Keratinocyte (primary cell): ENCODE measurements at regions not wholly inside any gene's neighbourhood (a gene's known extent, or its start where the extent isn't known, plus 50 kb on each side); places are given as distances from the start of the nearest gene placed in this dataset.

Experiments
- DNase-seq: peaks from one replicate; pipeline ENCODE4 v3.0.0-alpha.2; 2011; ENCODE audit warnings: low read depth, missing footprints, low spot score
- FAIRE-seq: peaks from 2 replicates; lab custom pipeline; 2011; peaks lifted over from hg19 to GRCh38; lab: Jason Lieb, UNC
- H2AFZ ChIP-seq: 2 replicates; pipeline ENCODE4 v1.6.0; 2012; ENCODE audit warnings: low read length, control low read depth, inconsistent platforms; ENCODE audit not compliant: control insufficient read depth
- H3K27ac ChIP-seq: 2 replicates; pipeline ENCODE4 v1.5.1; 2011; ENCODE audit warnings: low read length; ENCODE audit not compliant: control insufficient read depth, insufficient read depth
- H3K27me3 ChIP-seq: 3 replicates; pipeline ENCODE4 v1.6.0; 2011; ENCODE audit warnings: low read length; ENCODE audit not compliant: control insufficient read depth, insufficient read depth; ENCODE audit errors: extremely low read depth
- H3K36me3 ChIP-seq, 2 experiments: 2 replicates in 1 of 2; 3 replicates in 1 of 2; pipeline ENCODE4 v1.5.1; 2011; ENCODE audit warnings: low read length in 2 of 2, mild to moderate bottlenecking in 1 of 2; ENCODE audit not compliant: control insufficient read depth in 2 of 2, insufficient read depth in 2 of 2; ENCODE audit errors: extremely low read depth in 1 of 2
- H3K4me1 ChIP-seq: 3 replicates; pipeline ENCODE4 v1.5.1; 2011; ENCODE audit warnings: low read length; ENCODE audit not compliant: control insufficient read depth, insufficient read depth; ENCODE audit errors: extremely low read depth
- H3K4me2 ChIP-seq: 3 replicates; pipeline ENCODE4 v1.6.0; 2011; ENCODE audit warnings: low read depth, low read length; ENCODE audit not compliant: control insufficient read depth, insufficient read depth; ENCODE audit errors: extremely low read depth
- H3K4me3 ChIP-seq, 3 experiments: fragments of 200-600 bp in 1 of 3; sonication (generic) in 1 of 3; 2 replicates in 2 of 3; 3 replicates in 1 of 3; pipeline ENCODE4 v1.5.1; 2011 to 2016; ENCODE audit warnings: low read length in 3 of 3, mild to moderate bottlenecking in 3 of 3, control low read depth in 2 of 3, inconsistent platforms in 1 of 3, low read depth in 1 of 3, mixed read lengths in 1 of 3, mixed run types in 1 of 3, moderate library complexity in 1 of 3; ENCODE audit not compliant: control insufficient read depth in 2 of 3, insufficient read depth in 2 of 3; ENCODE audit errors: extremely low read depth in 1 of 3
- H3K79me2 ChIP-seq: 2 replicates; pipeline ENCODE4 v1.6.0; 2012; ENCODE audit warnings: low read length; ENCODE audit not compliant: control insufficient read depth, insufficient read depth
- H3K9ac ChIP-seq: 3 replicates; pipeline ENCODE4 v1.6.0; 2011; ENCODE audit warnings: low read length; ENCODE audit not compliant: control insufficient read depth, insufficient read depth; ENCODE audit errors: extremely low read depth
- H3K9me1 ChIP-seq: 3 replicates; pipeline ENCODE4 v1.6.0; 2011; ENCODE audit warnings: low read length; ENCODE audit not compliant: control insufficient read depth, insufficient read depth; ENCODE audit errors: extremely low read depth
- H3K9me3 ChIP-seq: 2 replicates; pipeline ENCODE4 v1.5.1; 2012; ENCODE audit warnings: low read depth, low read length; ENCODE audit not compliant: control insufficient read depth
- H4K20me1 ChIP-seq: 3 replicates; pipeline ENCODE4 v1.6.0; 2011; ENCODE audit warnings: low read length; ENCODE audit not compliant: control insufficient read depth, insufficient read depth; ENCODE audit errors: extremely low read depth
- EZH2 ChIP-seq: IDR thresholded peaks from one replicate; pipeline ENCODE4 v1.6.1; 2012; ENCODE audit warnings: inconsistent platforms, mild to moderate bottlenecking, low read length, moderate library complexity
- dilution Hi-C: fragments of 300-500 bp; cut with MboI; formaldehyde crosslinking; loops from one replicate; pipeline ENCODE4 v1.7.0; 2020; ENCODE audit warnings: low sequenced_read_pairs; ENCODE audit not compliant: extremely low pct_ligation_motif_present
- TF ChIP-seq, protein P1 (sequence below), 3 experiments: IDR thresholded peaks in 1 of 3; conservative IDR thresholded peaks in 1 of 3; optimal IDR thresholded peaks in 1 of 3; 2 replicates in 2 of 3; 3 replicates in 1 of 3; pipeline versions ENCODE3 to v1.5.1; 2011; ENCODE audit warnings: low read length in 3 of 3, mild to moderate bottlenecking in 3 of 3, moderate library complexity in 2 of 3, control low read depth in 1 of 3, inconsistent platforms in 1 of 3; ENCODE audit not compliant: insufficient read depth in 2 of 3; ENCODE audit errors: extremely low read depth in 1 of 3

DNA sequence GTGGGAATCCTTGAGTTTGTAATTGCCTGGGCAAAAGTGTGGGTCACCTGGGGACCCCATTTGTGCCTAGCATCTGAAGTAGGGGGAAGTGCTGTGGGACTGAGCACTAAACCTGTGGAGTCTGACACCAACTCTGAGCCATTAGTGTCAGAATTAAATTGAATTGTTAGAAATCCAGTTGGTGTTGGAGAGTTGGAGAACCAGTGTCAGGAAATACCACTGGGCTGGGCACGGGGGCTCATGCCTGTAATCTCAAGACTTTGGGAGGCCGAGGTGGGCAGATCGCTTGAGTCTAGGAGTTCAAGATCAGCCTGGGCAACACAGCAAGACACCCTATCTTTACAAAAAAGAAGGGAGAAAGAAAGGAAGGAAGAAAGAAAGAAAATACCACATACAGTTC is 67.5 kb upstream of the BRD7 start:
- H3K4me3 ChIP-seq = no peak overlapping the region
- no peak overlapping the region for H3K9ac ChIP-seq
- H2AFZ ChIP-seq = no peak overlapping the region
- H3K79me2 ChIP-seq = no peaks in the 10 kb centered on the region
- no peak overlapping the region for H3K27ac ChIP-seq
- no peaks in the 10 kb centered on the region for H3K27me3 ChIP-seq
- H3K9me1 ChIP-seq = no peaks in the 10 kb centered on the region
- FAIRE-seq (no peak), DNase-seq (no peak)
- dilution Hi-C loops = no loop called here
- no peak overlapping the region for H3K4me2 ChIP-seq
- no peaks in the 10 kb centered on the region for H3K4me1 ChIP-seq
- no peaks in the 10 kb centered on the region for H3K36me3 ChIP-seq
- TF ChIP-seq EZH2 = no peak
- TF ChIP-seq, protein P1, sequence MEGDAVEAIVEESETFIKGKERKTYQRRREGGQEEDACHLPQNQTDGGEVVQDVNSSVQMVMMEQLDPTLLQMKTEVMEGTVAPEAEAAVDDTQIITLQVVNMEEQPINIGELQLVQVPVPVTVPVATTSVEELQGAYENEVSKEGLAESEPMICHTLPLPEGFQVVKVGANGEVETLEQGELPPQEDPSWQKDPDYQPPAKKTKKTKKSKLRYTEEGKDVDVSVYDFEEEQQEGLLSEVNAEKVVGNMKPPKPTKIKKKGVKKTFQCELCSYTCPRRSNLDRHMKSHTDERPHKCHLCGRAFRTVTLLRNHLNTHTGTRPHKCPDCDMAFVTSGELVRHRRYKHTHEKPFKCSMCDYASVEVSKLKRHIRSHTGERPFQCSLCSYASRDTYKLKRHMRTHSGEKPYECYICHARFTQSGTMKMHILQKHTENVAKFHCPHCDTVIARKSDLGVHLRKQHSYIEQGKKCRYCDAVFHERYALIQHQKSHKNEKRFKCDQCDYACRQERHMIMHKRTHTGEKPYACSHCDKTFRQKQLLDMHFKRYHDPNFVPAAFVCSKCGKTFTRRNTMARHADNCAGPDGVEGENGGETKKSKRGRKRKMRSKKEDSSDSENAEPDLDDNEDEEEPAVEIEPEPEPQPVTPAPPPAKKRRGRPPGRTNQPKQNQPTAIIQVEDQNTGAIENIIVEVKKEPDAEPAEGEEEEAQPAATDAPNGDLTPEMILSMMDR (optimal IDR thresholded peaks at IDR 0.05 in 1 of 3, IDR thresholded peaks at IDR 0.05 in 1 of 3, conservative IDR thresholded peaks at IDR 0.05 in 1 of 3; ENCODE audit: extremely low read depth in 1 of 3, insufficient read depth in 2 of 3, low read length in 3 of 3) = no peak
- no peaks in the 10 kb centered on the region for H3K9me3 ChIP-seq
- H4K20me1 ChIP-seq = no peaks in the 10 kb centered on the region

DNA sequence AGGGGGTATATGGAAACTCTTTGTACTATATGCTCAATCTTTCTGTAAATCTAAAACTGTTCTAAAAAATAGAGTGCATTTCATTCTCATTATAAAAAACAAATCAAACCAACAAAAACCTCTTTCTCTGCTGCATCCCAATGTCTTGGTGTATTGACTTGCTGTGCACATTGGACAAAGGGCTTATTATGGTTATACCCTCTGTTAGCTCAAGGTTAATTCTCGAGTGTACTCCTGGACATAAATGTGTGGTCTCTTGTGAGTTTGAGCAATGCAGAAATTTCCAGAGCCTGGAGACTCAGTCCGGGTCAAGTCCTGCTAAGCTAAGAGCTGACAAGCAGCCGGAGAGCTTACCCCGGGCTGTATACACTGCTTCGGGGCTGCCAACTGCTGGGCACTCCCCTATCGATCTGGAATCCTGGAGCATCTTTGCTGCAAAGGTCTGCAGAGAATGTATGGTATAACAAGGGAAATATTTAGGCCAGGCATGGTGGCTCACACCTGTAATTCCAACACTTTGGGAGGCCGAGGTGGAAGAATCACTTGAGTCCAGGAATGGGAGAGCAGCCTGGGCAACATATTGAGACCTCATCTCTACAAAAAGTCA is 66.2 kb upstream of the BRD7 start:
- TF ChIP-seq, protein P1 (optimal IDR thresholded peaks at IDR 0.05 in 1 of 3, IDR thresholded peaks at IDR 0.05 in 1 of 3, conservative IDR thresholded peaks at IDR 0.05 in 1 of 3; ENCODE audit: extremely low read depth in 1 of 3, insufficient read depth in 2 of 3, low read length in 3 of 3) = no peak
- TF ChIP-seq EZH2 = no peak
- Histone ChIP-seq H3K27ac (no peak overlapping the region), H4K20me1 (no peaks in the 10 kb centered on the region), H3K4me1 (no peaks in the 10 kb centered on the region), H3K4me3 (no peak overlapping the region), H2AFZ (no peak overlapping the region), H3K36me3 (no peaks in the 10 kb centered on the region), H3K9ac (no peak overlapping the region), H3K4me2 (no peak overlapping the region), H3K9me3 (no peaks in the 10 kb centered on the region), H3K79me2 (no peaks in the 10 kb centered on the region), H3K27me3 (no peaks in the 10 kb centered on the region), H3K9me1 (no peaks in the 10 kb centered on the region)
- dilution Hi-C loops = no loop called here
- no peak for FAIRE-seq
- no peak for DNase-seq
